Pancreas (tissue), 10 donors: ENCODE measurements at regions not wholly inside any gene's neighbourhood (a gene's known extent, or its start where the extent isn't known, plus 50 kb on each side); places are given as distances from the start of the nearest gene placed in this dataset.
A peak's percentile ranks its signal among the peaks of the same experiment; 100 is the strongest.

Experiments
- ATAC-seq, 4 donors: fragments of 200-7000 bp; cut with Tn5 transposase; one replicate each; pipeline versions ENCODE4 v1.8.0 to v1.9.1; 2020; ENCODE audit warnings: mild to moderate bottlenecking in 4 of 4, moderate library complexity in 4 of 4
- DNase-seq, 6 donors: peaks; one replicate each; pipeline ENCODE4 v3.0.0-alpha.2; 2020
- FAIRE-seq: peaks from 2 replicates; lab custom pipeline; 2012; peaks lifted over from hg19 to GRCh38; lab: Jason Lieb, UNC
- H3K27ac ChIP-seq, 4 donors: fragments of 200-600 bp; sonication (generic); 1 replicate in 3 of 4; 2 replicates in 1 of 4; pipeline versions ENCODE4 v1.5.0 to v1.8.0; 2020
- H3K27me3 ChIP-seq, 4 donors: fragments of 200-600 bp; one replicate each; pipeline ENCODE4 v1.8.0; 2021
- H3K36me3 ChIP-seq, 3 donors: fragments of 200-600 bp; sonication (generic) in 1 of 3; one replicate each; pipeline versions ENCODE4 v1.5.0 to v1.8.0; 2020 to 2021
- H3K4me1 ChIP-seq, 3 donors: fragments of 200-600 bp; one replicate each; pipeline ENCODE4 v1.8.0; 2021
- H3K4me3 ChIP-seq, 4 donors: fragments of 200-600 bp; sonication (generic) in 2 of 4; one replicate each; pipeline versions ENCODE4 v1.5.0 to v1.8.0; 2020 to 2021
- H3K9me3 ChIP-seq, 4 donors: fragments of 200-600 bp; one replicate each; pipeline ENCODE4 v1.8.0; 2021
- WGBS, 2 donors: extraction: QIAGEN DNeasy Blood & Tissue Kit; methylation state at CpG; one replicate each; pipeline ENCODE4 v1.1.7; 2013; 5-methylcytosine and 5-hydroxymethylcytosine counted together
- intact Hi-C, 3 donors: fragments of 100-400 bp; cut with DNase I; formaldehyde crosslinking; loops; one replicate each; pipeline versions ENCODE4 v1.11.1 to v1.14.2; 2022
- TF ChIP-seq, protein P1 (sequence below), 4 donors: fragments of 200-600 bp; sonication (generic) in 3 of 4; IDR thresholded peaks; one replicate each; pipeline versions ENCODE4 v1.5.0 to v1.8.0; 2021; ENCODE audit warnings: antibody characterized with exemption in 4 of 4
- donor health status: healthy with polysubstance abuse.
- donor health status: DM: no; HTN: no; CAD: no; lungs with moderate emphysema.
- donor health status: DM: no; HTN: no; CAD: no.
- donor health status: control.
- donor health status: control.
- donor health status: Bipolar disorder and iron deficiency.
- donor health status: DM: yes; HTN: yes; CAD: no.
- donor health status: DM: no; HTN: no; CAD: no.
- donor health status: DM: no; HTN: no; CAD: no.
- donor health status: DM: yes; HTN: yes; CAD: no.

DNA sequence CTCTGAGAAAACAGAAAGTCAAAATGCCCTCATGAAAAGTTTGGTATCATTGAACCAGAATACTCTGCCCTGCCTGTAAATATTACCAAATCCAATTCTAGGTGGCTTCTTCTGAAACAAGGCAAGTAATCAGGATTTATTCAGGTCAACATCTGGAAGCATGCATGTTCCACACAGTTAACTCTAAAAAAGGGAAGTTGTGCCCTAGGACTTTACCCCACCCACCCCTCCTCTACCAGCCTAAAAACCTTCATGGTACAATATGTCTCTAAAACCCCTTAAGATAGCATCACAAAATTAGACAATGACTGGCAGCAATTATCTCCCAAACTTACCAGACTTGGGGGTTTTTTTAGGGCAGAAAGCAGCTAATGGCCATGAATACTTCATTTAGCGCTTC lies 414.8 kb upstream of the SLC30A5 start:
- no peak for DNase-seq
- Histone ChIP-seq H3K36me3 (no peaks in the 10 kb centered on the region), H3K27me3 (no peaks in the 10 kb centered on the region), H3K9me3 (no peaks in the 10 kb centered on the region), H3K27ac (no peak overlapping the region), H3K4me1 (peaks cover 0 to 7% (median 4%) of the 10 kb centered on the region in 3 donors), H3K4me3 (no peak overlapping the region)
- WGBS, 2 donors = 98 to 100% methylated on average over 1 of the region's 1 CpG
- no peak for FAIRE-seq
- TF ChIP-seq, protein P1, sequence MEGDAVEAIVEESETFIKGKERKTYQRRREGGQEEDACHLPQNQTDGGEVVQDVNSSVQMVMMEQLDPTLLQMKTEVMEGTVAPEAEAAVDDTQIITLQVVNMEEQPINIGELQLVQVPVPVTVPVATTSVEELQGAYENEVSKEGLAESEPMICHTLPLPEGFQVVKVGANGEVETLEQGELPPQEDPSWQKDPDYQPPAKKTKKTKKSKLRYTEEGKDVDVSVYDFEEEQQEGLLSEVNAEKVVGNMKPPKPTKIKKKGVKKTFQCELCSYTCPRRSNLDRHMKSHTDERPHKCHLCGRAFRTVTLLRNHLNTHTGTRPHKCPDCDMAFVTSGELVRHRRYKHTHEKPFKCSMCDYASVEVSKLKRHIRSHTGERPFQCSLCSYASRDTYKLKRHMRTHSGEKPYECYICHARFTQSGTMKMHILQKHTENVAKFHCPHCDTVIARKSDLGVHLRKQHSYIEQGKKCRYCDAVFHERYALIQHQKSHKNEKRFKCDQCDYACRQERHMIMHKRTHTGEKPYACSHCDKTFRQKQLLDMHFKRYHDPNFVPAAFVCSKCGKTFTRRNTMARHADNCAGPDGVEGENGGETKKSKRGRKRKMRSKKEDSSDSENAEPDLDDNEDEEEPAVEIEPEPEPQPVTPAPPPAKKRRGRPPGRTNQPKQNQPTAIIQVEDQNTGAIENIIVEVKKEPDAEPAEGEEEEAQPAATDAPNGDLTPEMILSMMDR (IDR thresholded peaks at IDR 0.05) = no peak
- no peak for ATAC-seq
- intact Hi-C loops = no loop called here

DNA sequence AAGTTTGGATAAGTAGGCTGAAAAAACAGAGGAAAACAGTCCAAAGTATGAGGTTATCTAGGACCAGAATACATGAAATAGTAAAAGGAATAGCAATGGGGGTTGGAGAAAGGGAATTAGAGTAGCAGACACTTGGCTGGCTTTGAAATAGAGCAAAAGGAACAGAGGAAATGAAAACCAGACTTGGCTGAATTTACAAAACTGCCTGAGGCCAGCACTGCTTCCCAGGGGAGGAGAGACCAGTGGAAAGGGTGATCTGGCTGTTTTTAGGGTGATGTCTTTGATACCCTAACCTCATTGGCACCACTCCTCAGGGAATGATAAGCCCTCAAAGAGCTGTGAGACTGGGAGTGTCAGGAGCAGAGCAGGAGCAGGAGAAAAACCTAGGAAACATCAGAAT lies 413.4 kb upstream of the SLC30A5 start:
- FAIRE-seq (no peak), ATAC-seq (peak in 1 of 4 donors; percentile 37)

DNA sequence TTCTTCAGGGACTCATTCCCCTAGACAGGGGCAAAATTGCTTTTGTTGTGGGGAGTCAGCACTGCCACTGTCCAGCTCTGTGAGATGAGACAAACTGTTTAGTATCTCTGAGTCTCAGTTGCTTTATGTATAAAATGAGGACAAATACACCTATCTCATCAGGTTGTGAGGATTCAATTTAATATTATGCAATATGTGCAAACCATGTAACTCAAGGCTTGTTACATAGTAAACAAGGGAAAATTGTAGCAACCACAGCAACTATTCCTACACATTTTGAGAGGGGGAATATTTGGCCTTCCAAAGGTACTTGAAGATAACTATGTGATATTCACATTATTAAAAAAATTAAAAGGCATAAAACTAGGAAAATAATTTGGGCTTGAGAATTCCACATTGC lies 411.9 kb upstream of the SLC30A5 start:
- no peaks in the 10 kb centered on the region for H3K36me3 ChIP-seq
- H3K27me3 ChIP-seq = no peaks in the 10 kb centered on the region
- FAIRE-seq = no peak
- no peak overlapping the region for H3K4me3 ChIP-seq
- DNase-seq = no peak
- H3K9me3 ChIP-seq = no peaks in the 10 kb centered on the region
- H3K4me1 ChIP-seq = peaks cover 0 to 7% (median 4%) of the 10 kb centered on the region in 3 donors
- no peak overlapping the region for H3K27ac ChIP-seq
- ATAC-seq = no peak
- intact Hi-C loops = no loop called here
- TF ChIP-seq, protein P1 (IDR thresholded peaks at IDR 0.05) = no peak

More for the DNA sequence above, 413.4 kb upstream of the SLC30A5 start:
- intact Hi-C loops = no loop called here
- Histone ChIP-seq H3K9me3 (no peaks in the 10 kb centered on the region), H3K27me3 (no peaks in the 10 kb centered on the region), H3K27ac (no peak overlapping the region), H3K4me3 (no peak overlapping the region), H3K36me3 (no peaks in the 10 kb centered on the region), H3K4me1 (peaks cover 0 to 7% (median 4%) of the 10 kb centered on the region in 3 donors)
- TF ChIP-seq, protein P1 (IDR thresholded peaks at IDR 0.05) = no peak
- DNase-seq = no peak

DNA sequence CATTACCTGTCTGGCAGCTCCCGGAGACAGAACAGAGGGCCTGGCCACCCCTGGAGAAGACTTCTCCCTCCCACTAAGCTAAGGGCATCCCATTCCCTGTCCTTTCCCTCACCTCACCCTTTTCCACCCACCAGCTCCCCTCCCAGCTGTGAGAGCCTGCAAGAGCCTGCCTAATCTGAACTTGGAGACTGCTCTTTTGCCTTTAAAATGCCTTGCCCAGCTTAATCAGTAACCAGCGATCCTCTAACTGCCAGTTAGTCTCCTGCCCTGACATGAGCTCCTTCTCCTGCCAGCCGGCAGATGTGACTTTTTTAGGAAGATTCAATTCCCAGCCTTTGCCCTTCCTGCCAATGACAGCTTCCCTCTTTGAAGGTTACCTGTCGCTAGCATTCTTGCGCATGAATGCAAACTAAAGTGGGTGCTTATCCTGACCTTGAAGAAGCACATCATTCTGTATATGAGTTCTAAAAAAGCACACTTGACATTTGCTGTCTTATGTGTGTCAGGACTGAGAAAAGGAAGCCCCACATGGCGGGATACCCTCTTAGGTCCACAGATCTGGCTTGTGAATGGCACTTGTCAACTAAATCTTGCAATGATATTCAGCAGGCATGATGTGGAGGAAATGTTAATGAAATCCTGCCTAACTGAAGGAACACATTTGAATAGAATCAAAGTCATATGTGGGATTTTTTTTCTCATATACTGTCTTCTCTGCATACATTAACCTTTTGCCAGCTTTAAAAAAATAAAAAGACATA lies 411.2 kb upstream of the SLC30A5 start:
- H3K36me3 ChIP-seq = no peaks in the 10 kb centered on the region
- no peaks in the 10 kb centered on the region for H3K9me3 ChIP-seq
- intact Hi-C loops = no loop called here
- ATAC-seq (peak in 3 of 4 donors; percentile 64 to 87 (median 78)), DNase-seq (peak in 1 of 6 donors; percentile 21), FAIRE-seq (no peak)
- no peak overlapping the region for H3K4me3 ChIP-seq
- peaks cover 0 to 7% (median 4%) of the 10 kb centered on the region in 3 donors for H3K4me1 ChIP-seq
- TF ChIP-seq, protein P1 (IDR thresholded peaks at IDR 0.05) = no peak
- 24 to 26% methylated on average over 6 of the region's 6 CpGs for WGBS, 2 donors
- H3K27me3 ChIP-seq = no peaks in the 10 kb centered on the region
- H3K27ac ChIP-seq = no peak overlapping the region

DNA sequence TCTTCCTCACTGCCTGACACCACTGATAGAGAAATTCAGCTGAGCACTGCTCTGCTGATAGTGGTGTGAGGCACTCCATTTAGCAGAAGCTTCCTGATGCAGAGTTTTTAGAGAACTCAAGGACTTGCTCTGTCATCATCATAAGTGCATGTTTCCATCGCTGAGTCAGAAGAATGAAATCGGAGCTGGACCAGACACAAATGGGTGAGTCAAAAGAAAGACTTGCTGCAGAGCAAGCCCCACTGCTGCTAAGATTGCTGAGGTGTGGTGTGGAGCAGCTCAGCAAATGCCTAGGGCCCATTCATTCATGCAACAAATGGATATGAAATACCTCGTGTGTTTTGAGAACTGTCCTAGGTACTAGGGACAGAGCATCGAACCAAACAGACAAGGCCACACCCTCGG lies 410.2 kb upstream of the SLC30A5 start:
- Histone ChIP-seq H3K4me3 (no peak overlapping the region), H3K4me1 (peaks cover 0 to 7% (median 4%) of the 10 kb centered on the region in 3 donors), H3K27me3 (no peaks in the 10 kb centered on the region), H3K9me3 (no peaks in the 10 kb centered on the region), H3K27ac (no peak overlapping the region), H3K36me3 (no peaks in the 10 kb centered on the region)
- WGBS, 2 donors = 51 to 60% methylated on average over 5 of the region's 5 CpGs
- DNase-seq = peak in 1 of 6 donors; percentile 23
- peak in 3 of 4 donors; percentile 48 to 83 (median 83) for ATAC-seq
- TF ChIP-seq, protein P1 (IDR thresholded peaks at IDR 0.05) = no peak
- intact Hi-C loops = no loop called here
- no peak for FAIRE-seq
